ENCODE measurements at regions not wholly inside any gene's neighbourhood (a gene's known extent, or its start where the extent isn't known, plus 50 kb on each side); places are given as distances from the start of the nearest gene placed in this dataset.

GRCh38 chr14:87878959-87879358, 114.0 kb downstream of the GALC start (continued):
- TF ChIP-seq ZBTB40 (IDR thresholded peaks at IDR 0.05; ENCODE audit: borderline replicate concordance) (no peak), ATF2 (IDR thresholded peaks at IDR 0.05; ENCODE audit: low read length) (no peak), CBX3 (IDR thresholded peaks at IDR 0.05; ENCODE audit: borderline replicate concordance, low read depth) (no peak), IKZF2 (IDR thresholded peaks at IDR 0.05) (no peak), E2F4 (IDR thresholded peaks at IDR 0.05; ENCODE audit: low read depth, low read length) (no peak)

GRCh38 chr14:87877877-87878276, 115.1 kb downstream of the GALC start:
- RAD21 ChIA-PET (ENCODE audit: unreplicated experiment), result no interaction called here
- POLR2A ChIA-PET, result no interaction called here
- no peak overlapping the region for H3K9ac ChIP-seq (ENCODE audit: control insufficient read depth, insufficient read depth, low read length)
- no peak overlapping the region for H3K4me3 ChIP-seq
- SMC1A ChIA-PET (ENCODE audit: uncharacterized antibody, unreplicated experiment), result interaction anchor here (0.7 kb wide), 1 partner anchor 311 kb away, joined by 5 read pairs; no protein-coding TSS in a partner anchor
- H3K4me2 ChIP-seq (ENCODE audit: control insufficient read depth, insufficient read depth), result no peak overlapping the region
- ATAC-seq (no peak), FAIRE-seq (no peak), DNase-seq (ENCODE audit: low read depth, low spot score) (no peak)
- H4K20me1 ChIP-seq (ENCODE audit: control insufficient read depth, insufficient read depth), result no peaks in the 10 kb centered on the region
- H2AFZ ChIP-seq (ENCODE audit: control insufficient read depth, low read depth, low read length), result no peak overlapping the region
- BruUV-seq (replicated peaks), result no TSS peak
- no peaks in the 10 kb centered on the region for H3K27me3 ChIP-seq (replicated peaks in 1 of 2; ENCODE audit: control insufficient read depth in 2 of 2, insufficient read depth in 2 of 2, low read length in 1 of 2)
- no peak for TF ChIP-seq GATAD2B (conservative IDR thresholded peaks at IDR 0.05; ENCODE audit: low read depth)
- CTCF ChIA-PET, result no interaction called here
- H3K36me3 ChIP-seq (ENCODE audit: control insufficient read depth in 2 of 2, insufficient read depth in 2 of 2, low read length in 1 of 2), result no peaks in the 10 kb centered on the region
- no peaks in the 10 kb centered on the region for H3K4me1 ChIP-seq (ENCODE audit: control insufficient read depth, insufficient read depth, low read length)
- H3K9me3 ChIP-seq (replicated peaks; ENCODE audit: control insufficient read depth, insufficient read depth, low read length), result no peaks in the 10 kb centered on the region
- intact Hi-C loops (cut with micrococcal nuclease; ENCODE audit: unreplicated experiment) (no loop called here), in situ Hi-C loops (cut with MboI) (no loop called here)
- no peaks in the 10 kb centered on the region for H3K79me2 ChIP-seq (ENCODE audit: control insufficient read depth, insufficient read depth, low read length)
- no peak overlapping the region for H3K27ac ChIP-seq (ENCODE audit: control insufficient read depth, insufficient read depth)
- 38% methylated on average over 6 of the region's 6 CpGs for WGBS (ENCODE audit: insufficient coverage, insufficient replicate concordance, low lambda C conversion rate, missing lambda C conversion rate)
